K562 (cell line): ENCODE measurements at regions not wholly inside any gene's neighbourhood (a gene's known extent, or its start where the extent isn't known, plus 50 kb on each side); places are given as distances from the start of the nearest gene placed in this dataset.

Source experiments
- MTF1 ChIP-seq: fragments of 250-450 bp; sonication (Bioruptor Pico); IDR thresholded peaks from 2 replicates; pipeline ENCODE4 v1.9.0; 2021; ENCODE audit warnings: moderate library complexity, mild to moderate bottlenecking, inconsistent platforms, borderline replicate concordance
- SRSF3 ChIP-seq: fragments of 200-400 bp; formaldehyde crosslinking; IDR thresholded peaks from 2 replicates; pipeline ENCODE4 v1.6.1; 2016; ENCODE audit warnings: mild to moderate bottlenecking, low read length, moderate library complexity; ENCODE audit not compliant: insufficient read depth
- TF ChIP-seq, protein P1 (sequence below), 2 experiments: fragments of 450-650 bp; formaldehyde crosslinking in 1 of 2; IDR thresholded peaks; 2 replicates each; pipeline versions ENCODE4 v1.4.0 to v1.6.1; 2014 to 2020; ENCODE audit warnings: mild to moderate bottlenecking in 2 of 2, borderline replicate concordance in 1 of 2, low read depth in 1 of 2
- TF ChIP-seq, protein P2 (sequence below): fragments of 450-650 bp; formaldehyde crosslinking; IDR thresholded peaks from 2 replicates; pipeline ENCODE4 v1.4.0; 2022; ENCODE audit warnings: missing genetic modification characterization
- TF ChIP-seq, protein P3 (sequence below): fragments of 450-650 bp; IDR thresholded peaks from 2 replicates; pipeline ENCODE4 v1.6.1; 2016; ENCODE audit warnings: low read depth

DNA sequence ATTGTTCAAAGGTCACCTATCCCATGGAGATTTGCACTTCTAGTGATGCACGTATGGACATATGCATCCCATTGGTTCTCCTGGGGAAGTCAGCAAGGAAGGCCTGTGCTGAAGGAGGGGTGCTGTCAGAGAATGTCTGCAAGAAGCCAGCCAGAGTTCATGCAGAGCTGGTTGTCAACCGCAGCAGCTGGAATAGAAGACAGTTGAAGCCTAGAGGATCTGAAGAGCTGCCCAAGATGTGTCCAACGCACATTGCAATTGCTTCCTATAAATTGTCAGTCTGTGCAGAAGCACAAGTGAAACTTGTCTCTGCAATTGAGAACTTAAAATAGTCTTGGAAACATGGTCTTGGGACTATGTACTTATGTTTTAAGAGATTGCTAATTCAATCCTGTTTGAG is 82.1 kb upstream of the CNTNAP4 start (continued):
- TF ChIP-seq, protein P1, sequence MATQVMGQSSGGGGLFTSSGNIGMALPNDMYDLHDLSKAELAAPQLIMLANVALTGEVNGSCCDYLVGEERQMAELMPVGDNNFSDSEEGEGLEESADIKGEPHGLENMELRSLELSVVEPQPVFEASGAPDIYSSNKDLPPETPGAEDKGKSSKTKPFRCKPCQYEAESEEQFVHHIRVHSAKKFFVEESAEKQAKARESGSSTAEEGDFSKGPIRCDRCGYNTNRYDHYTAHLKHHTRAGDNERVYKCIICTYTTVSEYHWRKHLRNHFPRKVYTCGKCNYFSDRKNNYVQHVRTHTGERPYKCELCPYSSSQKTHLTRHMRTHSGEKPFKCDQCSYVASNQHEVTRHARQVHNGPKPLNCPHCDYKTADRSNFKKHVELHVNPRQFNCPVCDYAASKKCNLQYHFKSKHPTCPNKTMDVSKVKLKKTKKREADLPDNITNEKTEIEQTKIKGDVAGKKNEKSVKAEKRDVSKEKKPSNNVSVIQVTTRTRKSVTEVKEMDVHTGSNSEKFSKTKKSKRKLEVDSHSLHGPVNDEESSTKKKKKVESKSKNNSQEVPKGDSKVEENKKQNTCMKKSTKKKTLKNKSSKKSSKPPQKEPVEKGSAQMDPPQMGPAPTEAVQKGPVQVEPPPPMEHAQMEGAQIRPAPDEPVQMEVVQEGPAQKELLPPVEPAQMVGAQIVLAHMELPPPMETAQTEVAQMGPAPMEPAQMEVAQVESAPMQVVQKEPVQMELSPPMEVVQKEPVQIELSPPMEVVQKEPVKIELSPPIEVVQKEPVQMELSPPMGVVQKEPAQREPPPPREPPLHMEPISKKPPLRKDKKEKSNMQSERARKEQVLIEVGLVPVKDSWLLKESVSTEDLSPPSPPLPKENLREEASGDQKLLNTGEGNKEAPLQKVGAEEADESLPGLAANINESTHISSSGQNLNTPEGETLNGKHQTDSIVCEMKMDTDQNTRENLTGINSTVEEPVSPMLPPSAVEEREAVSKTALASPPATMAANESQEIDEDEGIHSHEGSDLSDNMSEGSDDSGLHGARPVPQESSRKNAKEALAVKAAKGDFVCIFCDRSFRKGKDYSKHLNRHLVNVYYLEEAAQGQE (IDR thresholded peaks at IDR 0.05; ENCODE audit: borderline replicate concordance): no peak
- TF ChIP-seq, protein P1 (CRISPR knock-in tag; IDR thresholded peaks at IDR 0.05; ENCODE audit: low read depth): no peak
- TF ChIP-seq, protein P2, sequence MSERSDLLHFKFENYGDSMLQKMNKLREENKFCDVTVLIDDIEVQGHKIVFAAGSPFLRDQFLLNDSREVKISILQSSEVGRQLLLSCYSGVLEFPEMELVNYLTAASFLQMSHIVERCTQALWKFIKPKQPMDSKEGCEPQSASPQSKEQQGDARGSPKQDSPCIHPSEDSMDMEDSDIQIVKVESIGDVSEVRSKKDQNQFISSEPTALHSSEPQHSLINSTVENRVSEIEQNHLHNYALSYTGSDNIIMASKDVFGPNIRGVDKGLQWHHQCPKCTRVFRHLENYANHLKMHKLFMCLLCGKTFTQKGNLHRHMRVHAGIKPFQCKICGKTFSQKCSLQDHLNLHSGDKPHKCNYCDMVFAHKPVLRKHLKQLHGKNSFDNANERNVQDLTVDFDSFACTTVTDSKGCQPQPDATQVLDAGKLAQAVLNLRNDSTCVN (CRISPR knock-in tag): no peak
- TF ChIP-seq, protein P3, sequence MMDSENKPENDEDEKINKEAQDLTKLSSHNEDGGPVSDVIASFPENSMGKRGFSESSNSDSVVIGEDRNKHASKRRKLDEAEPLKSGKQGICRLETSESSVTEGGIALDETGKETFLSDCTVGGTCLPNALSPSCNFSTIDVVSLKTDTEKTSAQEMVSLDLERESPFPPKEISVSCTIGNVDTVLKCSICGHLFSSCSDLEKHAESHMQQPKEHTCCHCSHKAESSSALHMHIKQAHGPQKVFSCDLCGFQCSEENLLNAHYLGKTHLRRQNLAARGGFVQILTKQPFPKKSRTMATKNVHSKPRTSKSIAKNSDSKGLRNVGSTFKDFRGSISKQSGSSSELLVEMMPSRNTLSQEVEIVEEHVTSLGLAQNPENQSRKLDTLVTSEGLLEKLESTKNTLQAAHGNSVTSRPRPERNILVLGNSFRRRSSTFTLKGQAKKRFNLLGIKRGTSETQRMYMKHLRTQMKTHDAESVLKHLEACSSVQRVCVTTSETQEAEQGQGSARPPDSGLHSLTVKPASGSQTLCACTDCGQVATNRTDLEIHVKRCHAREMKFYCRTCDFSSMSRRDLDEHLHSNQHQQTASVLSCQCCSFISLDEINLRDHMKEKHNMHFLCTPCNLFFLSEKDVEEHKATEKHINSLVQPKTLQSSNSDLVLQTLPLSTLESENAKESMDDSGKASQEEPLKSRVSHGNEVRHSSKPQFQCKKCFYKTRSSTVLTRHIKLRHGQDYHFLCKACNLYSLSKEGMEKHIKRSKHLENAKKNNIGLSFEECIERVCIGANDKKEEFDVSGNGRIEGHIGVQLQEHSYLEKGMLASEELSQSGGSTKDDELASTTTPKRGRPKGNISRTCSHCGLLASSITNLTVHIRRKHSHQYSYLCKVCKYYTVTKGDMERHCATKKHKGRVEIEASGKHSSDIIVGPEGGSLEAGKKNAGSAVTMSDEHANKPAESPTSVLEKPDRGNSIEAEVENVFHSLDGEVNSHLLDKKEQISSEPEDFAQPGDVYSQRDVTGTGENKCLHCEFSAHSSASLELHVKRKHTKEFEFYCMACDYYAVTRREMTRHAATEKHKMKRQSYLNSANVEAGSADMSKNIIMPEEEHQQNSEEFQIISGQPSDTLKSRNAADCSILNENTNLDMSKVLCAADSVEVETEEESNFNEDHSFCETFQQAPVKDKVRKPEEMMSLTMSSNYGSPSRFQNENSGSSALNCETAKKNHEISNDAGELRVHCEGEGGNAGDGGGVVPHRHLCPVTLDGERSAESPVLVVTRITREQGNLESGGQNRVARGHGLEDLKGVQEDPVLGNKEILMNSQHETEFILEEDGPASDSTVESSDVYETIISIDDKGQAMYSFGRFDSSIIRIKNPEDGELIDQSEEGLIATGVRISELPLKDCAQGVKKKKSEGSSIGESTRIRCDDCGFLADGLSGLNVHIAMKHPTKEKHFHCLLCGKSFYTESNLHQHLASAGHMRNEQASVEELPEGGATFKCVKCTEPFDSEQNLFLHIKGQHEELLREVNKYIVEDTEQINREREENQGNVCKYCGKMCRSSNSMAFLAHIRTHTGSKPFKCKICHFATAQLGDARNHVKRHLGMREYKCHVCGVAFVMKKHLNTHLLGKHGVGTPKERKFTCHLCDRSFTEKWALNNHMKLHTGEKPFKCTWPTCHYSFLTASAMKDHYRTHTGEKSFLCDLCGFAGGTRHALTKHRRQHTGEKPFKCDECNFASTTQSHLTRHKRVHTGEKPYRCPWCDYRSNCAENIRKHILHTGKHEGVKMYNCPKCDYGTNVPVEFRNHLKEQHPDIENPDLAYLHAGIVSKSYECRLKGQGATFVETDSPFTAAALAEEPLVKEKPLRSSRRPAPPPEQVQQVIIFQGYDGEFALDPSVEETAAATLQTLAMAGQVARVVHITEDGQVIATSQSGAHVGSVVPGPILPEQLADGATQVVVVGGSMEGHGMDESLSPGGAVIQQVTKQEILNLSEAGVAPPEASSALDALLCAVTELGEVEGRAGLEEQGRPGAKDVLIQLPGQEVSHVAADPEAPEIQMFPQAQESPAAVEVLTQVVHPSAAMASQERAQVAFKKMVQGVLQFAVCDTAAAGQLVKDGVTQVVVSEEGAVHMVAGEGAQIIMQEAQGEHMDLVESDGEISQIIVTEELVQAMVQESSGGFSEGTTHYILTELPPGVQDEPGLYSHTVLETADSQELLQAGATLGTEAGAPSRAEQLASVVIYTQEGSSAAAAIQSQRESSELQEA: no peak
- TF ChIP-seq SRSF3 (no peak), MTF1 (no peak)
